MM.1S (cell line): ENCODE measurements at regions not wholly inside any gene's neighbourhood (a gene's known extent, or its start where the extent isn't known, plus 50 kb on each side); places are given as distances from the start of the nearest gene placed in this dataset.

Source experiments
- EZH2 ChIP-seq: fragments of 300-600 bp; sonication (generic); optimal IDR thresholded peaks from 2 replicates; pipeline ENCODE3; 2017; ENCODE audit warnings: low read depth, mild to moderate bottlenecking, antibody characterized with exemption, low read length, mixed read lengths
- EZH2phosphoT487 ChIP-seq: fragments of 300-600 bp; sonication (generic); IDR thresholded peaks from 2 replicates; pipeline ENCODE4 v1.6.1; 2018; ENCODE audit warnings: antibody characterized with exemption, low read length
- TF ChIP-seq, protein P1 (sequence below): fragments of 300-600 bp; sonication (generic); IDR thresholded peaks from 2 replicates; pipeline ENCODE4 v1.5.1; 2016; ENCODE audit warnings: antibody characterized with exemption, low read length, mixed read lengths

DNA sequence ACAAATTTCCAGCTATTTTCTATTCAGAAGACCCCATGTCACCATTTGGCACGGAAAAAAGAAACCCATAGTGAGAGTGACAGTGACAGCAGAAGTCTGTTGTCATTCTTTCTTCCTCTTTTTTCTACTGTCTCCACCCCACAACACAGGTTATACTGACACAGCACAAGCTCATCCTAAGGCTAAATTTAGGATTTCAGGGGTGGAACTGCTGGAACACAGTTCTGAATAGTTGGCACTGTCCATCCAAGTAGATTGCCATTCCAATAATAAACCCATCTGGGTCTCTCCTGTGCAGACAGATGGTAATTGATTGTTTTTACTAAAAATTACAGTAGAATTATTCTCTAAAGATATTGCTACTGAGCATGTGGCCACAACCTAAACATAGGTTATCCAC, 95.2 kb upstream of the C11orf87 start:
- TF ChIP-seq, protein P1, sequence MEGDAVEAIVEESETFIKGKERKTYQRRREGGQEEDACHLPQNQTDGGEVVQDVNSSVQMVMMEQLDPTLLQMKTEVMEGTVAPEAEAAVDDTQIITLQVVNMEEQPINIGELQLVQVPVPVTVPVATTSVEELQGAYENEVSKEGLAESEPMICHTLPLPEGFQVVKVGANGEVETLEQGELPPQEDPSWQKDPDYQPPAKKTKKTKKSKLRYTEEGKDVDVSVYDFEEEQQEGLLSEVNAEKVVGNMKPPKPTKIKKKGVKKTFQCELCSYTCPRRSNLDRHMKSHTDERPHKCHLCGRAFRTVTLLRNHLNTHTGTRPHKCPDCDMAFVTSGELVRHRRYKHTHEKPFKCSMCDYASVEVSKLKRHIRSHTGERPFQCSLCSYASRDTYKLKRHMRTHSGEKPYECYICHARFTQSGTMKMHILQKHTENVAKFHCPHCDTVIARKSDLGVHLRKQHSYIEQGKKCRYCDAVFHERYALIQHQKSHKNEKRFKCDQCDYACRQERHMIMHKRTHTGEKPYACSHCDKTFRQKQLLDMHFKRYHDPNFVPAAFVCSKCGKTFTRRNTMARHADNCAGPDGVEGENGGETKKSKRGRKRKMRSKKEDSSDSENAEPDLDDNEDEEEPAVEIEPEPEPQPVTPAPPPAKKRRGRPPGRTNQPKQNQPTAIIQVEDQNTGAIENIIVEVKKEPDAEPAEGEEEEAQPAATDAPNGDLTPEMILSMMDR, result no peak
- no peak for TF ChIP-seq EZH2
- TF ChIP-seq EZH2phosphoT487, result no peak
